ENCODE measurements at regions not wholly inside any gene's neighbourhood (a gene's known extent, or its start where the extent isn't known, plus 50 kb on each side); places are given as distances from the start of the nearest gene placed in this dataset.

GRCh38 chr9:8262625-8263622, 463.3 kb upstream of the DMAC1 start:
- no peak for TF ChIP-seq ZFP3 (CRISPR knock-in tag; IDR thresholded peaks at IDR 0.05)
- TF ChIP-seq PPARA (CRISPR knock-in tag; IDR thresholded peaks at IDR 0.05; ENCODE audit: borderline replicate concordance) = no peak
- TF ChIP-seq PATZ1 (CRISPR knock-in tag; IDR thresholded peaks at IDR 0.05; ENCODE audit: borderline replicate concordance) = no peak
- TF ChIP-seq POU6F1 (CRISPR knock-in tag; IDR thresholded peaks at IDR 0.05; ENCODE audit: borderline replicate concordance, low read depth) = no peak
- TF ChIP-seq RARB (CRISPR knock-in tag; IDR thresholded peaks at IDR 0.05) = no peak
- TF ChIP-seq ZFP30 (CRISPR knock-in tag; IDR thresholded peaks at IDR 0.05) = no peak
- TF ChIP-seq CREB5 (CRISPR knock-in tag; IDR thresholded peaks at IDR 0.05; ENCODE audit: low read depth) = no peak
- TF ChIP-seq TOX (CRISPR knock-in tag; IDR thresholded peaks at IDR 0.05; ENCODE audit: borderline replicate concordance) = no peak
- no peak for TF ChIP-seq ARNTL (CRISPR knock-in tag; IDR thresholded peaks at IDR 0.05; ENCODE audit: borderline replicate concordance, low read depth)
- TF ChIP-seq ISL1 (CRISPR knock-in tag; IDR thresholded peaks at IDR 0.05) = no peak
- TF ChIP-seq ESRRG (CRISPR knock-in tag; IDR thresholded peaks at IDR 0.05) = no peak
- no peak for TF ChIP-seq OSR1 (CRISPR knock-in tag; IDR thresholded peaks at IDR 0.05)
- no peak for TF ChIP-seq ZNF565 (CRISPR knock-in tag; conservative IDR thresholded peaks at IDR 0.05; ENCODE audit: low read depth)
- TF ChIP-seq CSDC2 (CRISPR knock-in tag; IDR thresholded peaks at IDR 0.05) = no peak
- ATAC-seq = no peak

- TF ChIP-seq ZC3H10 (CRISPR knock-in tag; IDR thresholded peaks at IDR 0.05) = no peak
- TF ChIP-seq PPARA (CRISPR knock-in tag; IDR thresholded peaks at IDR 0.05; ENCODE audit: borderline replicate concordance) = no peak
- TF ChIP-seq BACH2 (CRISPR knock-in tag; IDR thresholded peaks at IDR 0.05; ENCODE audit: borderline replicate concordance) = no peak
- no peak for TF ChIP-seq SNAI2 (CRISPR knock-in tag; IDR thresholded peaks at IDR 0.05)
- no peak for TF ChIP-seq CSDC2 (CRISPR knock-in tag; IDR thresholded peaks at IDR 0.05)
- no peak for TF ChIP-seq ARNTL (CRISPR knock-in tag; IDR thresholded peaks at IDR 0.05; ENCODE audit: borderline replicate concordance, low read depth)
- no peak for TF ChIP-seq ZNF70 (CRISPR knock-in tag; IDR thresholded peaks at IDR 0.05)
- no peak for TF ChIP-seq TCF4 (CRISPR knock-in tag; IDR thresholded peaks at IDR 0.05; ENCODE audit: borderline replicate concordance)
- TF ChIP-seq ZFP3 (CRISPR knock-in tag; IDR thresholded peaks at IDR 0.05) = no peak
- no peak for TF ChIP-seq ESRRG (CRISPR knock-in tag; IDR thresholded peaks at IDR 0.05)
- TF ChIP-seq CREB5 (CRISPR knock-in tag; IDR thresholded peaks at IDR 0.05; ENCODE audit: low read depth) = no peak
- no peak for TF ChIP-seq TSHZ2 (CRISPR knock-in tag; IDR thresholded peaks at IDR 0.05)
- no peak for TF ChIP-seq GLIS3 (CRISPR knock-in tag; IDR thresholded peaks at IDR 0.05)
- no peak for TF ChIP-seq CSRNP3 (CRISPR knock-in tag; IDR thresholded peaks at IDR 0.05)
- no peak for TF ChIP-seq ISL1 (CRISPR knock-in tag; IDR thresholded peaks at IDR 0.05)
- TF ChIP-seq PATZ1 (CRISPR knock-in tag; IDR thresholded peaks at IDR 0.05; ENCODE audit: borderline replicate concordance) = no peak
- no peak for TF ChIP-seq RARB (CRISPR knock-in tag; IDR thresholded peaks at IDR 0.05)
- TF ChIP-seq POU6F1 (CRISPR knock-in tag; IDR thresholded peaks at IDR 0.05; ENCODE audit: borderline replicate concordance, low read depth) = no peak
- no peak for TF ChIP-seq ZNF565 (CRISPR knock-in tag; conservative IDR thresholded peaks at IDR 0.05; ENCODE audit: low read depth)
- TF ChIP-seq TOX (CRISPR knock-in tag; IDR thresholded peaks at IDR 0.05; ENCODE audit: borderline replicate concordance) = no peak
Measured at GRCh38 chr9:8261737-8262136, 462.2 kb upstream of the DMAC1 start.

More at GRCh38 chr9:8261737-8262136, 462.2 kb upstream of the DMAC1 start:
- no peak for ATAC-seq

All from SK-N-SH treated with all-trans-retinoic acid at 6 μM for 48 hours (cell line).